ENCODE measurements at regions not wholly inside any gene's neighbourhood (a gene's known extent, or its start where the extent isn't known, plus 50 kb on each side); places are given as distances from the start of the nearest gene placed in this dataset.

DNA sequence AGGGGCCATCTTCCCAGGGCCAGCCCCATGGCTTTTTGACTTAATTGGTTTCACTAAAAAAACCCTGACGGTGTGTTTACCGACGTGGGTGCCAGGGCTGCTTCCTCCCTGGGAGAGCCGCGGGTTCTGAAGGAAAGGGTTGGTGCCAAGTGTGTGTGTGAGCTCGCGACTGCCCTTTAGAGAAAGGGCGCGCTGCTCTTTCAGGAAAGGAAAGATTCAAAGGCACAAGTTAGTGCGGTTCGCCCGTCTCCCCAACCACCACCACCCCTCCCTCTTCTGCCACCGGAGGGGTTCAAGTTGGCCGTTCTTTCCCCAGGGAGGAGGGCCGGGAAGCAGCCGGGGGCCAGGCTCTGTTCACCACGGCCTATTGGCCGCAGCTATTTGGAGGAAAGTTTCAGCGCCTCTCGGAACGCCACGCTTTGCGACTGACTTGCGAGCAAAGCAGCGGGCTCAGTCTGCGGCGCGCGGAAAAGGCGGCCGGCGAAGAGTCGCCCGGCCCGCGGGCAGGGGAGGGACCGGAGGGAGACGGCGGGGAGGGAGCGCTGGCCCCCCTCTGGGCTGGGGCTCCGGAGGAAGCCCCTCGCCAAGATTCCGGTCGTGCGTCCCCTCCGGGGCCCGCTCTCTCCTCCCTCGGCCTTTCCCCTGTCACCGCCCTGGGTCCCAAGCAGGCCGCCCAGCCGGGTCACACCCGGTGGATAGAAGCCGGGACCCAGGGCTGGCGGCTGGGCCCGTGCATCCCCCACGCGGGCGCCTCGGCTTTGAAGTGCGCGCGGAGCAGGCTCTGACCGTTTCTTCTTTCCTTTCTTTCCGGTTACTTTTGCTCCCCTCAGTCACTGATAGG is 165.9 kb upstream of the PPP1R3A start:
- Histone ChIP-seq H3K79me2 (no peaks in the 10 kb centered on the region), H3K4me1 (no peaks in the 10 kb centered on the region), H3K4me3 (ENCODE audit: low read depth, low read length) (peak overlapping the region; percentile 59), H3K9me3 (ENCODE audit: control insufficient read depth, low read length) (no peaks in the 10 kb centered on the region), H3K4me2 (ENCODE audit: low read length) (peak overlapping the region; percentile 85), H2AFZ (peak overlapping the region; percentile 41), H3K27ac (no peak overlapping the region), H3K9ac (no peak overlapping the region), H3K36me3 (ENCODE audit: control insufficient read depth, insufficient read depth, low read length) (no peaks in the 10 kb centered on the region), H3K27me3 (ENCODE audit: control insufficient read depth, insufficient read depth, low read length) (peaks cover 22% of the 10 kb centered on the region)
- TF ChIP-seq, protein P1, sequence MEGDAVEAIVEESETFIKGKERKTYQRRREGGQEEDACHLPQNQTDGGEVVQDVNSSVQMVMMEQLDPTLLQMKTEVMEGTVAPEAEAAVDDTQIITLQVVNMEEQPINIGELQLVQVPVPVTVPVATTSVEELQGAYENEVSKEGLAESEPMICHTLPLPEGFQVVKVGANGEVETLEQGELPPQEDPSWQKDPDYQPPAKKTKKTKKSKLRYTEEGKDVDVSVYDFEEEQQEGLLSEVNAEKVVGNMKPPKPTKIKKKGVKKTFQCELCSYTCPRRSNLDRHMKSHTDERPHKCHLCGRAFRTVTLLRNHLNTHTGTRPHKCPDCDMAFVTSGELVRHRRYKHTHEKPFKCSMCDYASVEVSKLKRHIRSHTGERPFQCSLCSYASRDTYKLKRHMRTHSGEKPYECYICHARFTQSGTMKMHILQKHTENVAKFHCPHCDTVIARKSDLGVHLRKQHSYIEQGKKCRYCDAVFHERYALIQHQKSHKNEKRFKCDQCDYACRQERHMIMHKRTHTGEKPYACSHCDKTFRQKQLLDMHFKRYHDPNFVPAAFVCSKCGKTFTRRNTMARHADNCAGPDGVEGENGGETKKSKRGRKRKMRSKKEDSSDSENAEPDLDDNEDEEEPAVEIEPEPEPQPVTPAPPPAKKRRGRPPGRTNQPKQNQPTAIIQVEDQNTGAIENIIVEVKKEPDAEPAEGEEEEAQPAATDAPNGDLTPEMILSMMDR (IDR thresholded peaks at IDR 0.05): no peak

DNA sequence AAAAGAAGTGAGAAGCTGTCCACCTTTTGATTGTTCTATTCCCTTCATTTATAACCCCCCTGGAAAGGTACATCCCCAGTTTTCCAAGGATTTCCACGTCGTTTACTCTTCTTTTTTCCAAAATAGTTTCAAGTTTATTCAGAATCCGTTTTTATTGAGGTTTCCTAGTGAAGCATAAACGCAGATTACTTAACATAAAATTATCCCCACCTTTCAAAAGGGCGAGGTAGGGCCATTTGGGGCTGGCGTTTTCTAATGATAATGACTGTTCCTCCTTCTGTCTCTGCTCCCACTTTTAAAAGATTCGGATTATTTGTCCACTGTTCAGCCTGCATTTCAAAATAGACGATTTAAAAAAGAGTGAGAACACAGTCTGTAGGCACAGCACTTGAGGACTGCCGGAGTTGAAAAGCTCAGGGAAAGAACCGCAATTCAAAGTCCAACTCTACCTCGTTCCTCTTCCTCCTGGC is 165.2 kb upstream of the PPP1R3A start:
- H3K27ac ChIP-seq: no peak overlapping the region
- H3K79me2 ChIP-seq: no peaks in the 10 kb centered on the region
- H3K27me3 ChIP-seq (ENCODE audit: control insufficient read depth, insufficient read depth, low read length): peaks cover 22% of the 10 kb centered on the region
- no peaks in the 10 kb centered on the region for H3K36me3 ChIP-seq (ENCODE audit: control insufficient read depth, insufficient read depth, low read length)
- no peaks in the 10 kb centered on the region for H3K4me1 ChIP-seq
- H3K4me3 ChIP-seq (ENCODE audit: low read depth, low read length): peak overlapping the region; percentile 59
- peak overlapping the region; percentile 41 for H2AFZ ChIP-seq
- no peak overlapping the region for H3K9ac ChIP-seq
- TF ChIP-seq, protein P1 (IDR thresholded peaks at IDR 0.05): no peak
- no peaks in the 10 kb centered on the region for H3K9me3 ChIP-seq (ENCODE audit: control insufficient read depth, low read length)
- peak overlapping the region; percentile 85 for H3K4me2 ChIP-seq (ENCODE audit: low read length)

DNA sequence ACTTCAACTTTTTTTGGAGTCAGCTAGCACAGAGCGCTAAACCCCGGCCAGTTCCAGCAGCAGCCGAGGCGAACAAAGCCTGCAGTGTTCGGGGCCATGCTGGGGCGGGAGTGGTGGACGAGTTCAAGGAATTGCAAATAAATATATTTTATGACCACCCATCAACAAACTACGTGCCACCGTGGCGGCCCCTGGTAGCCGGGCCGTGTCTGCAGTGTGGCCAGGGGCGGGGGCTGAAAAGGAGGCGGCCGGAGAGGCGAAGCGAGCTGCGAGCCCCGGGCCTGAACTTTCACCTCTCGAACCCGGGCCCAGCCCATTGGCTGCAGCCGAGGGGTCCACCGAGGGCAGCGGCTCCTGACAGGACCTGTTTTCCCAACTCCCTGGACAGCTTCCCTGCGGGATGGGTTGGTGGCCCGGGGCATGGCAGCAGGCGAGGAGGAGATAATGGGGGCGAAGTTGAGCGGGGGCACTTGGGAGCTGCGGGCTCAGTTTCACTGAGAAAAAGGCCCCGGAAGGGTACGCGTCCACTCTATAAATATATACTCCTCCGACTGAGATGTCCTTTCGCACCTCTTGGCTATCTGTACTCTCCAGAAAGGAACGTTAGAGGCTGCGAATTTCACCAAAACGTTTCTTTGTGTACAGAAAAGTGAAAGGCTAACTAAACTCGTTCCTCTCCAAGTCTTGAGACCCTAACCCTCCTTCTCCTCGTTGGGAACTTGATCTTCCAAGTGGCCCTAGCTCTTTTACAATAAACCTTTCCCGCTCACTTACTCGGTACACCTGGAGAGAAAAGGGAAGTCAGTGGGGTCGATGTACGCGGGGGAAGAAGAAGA is 164.6 kb upstream of the PPP1R3A start:
- Histone ChIP-seq H3K4me1 (no peaks in the 10 kb centered on the region), H3K79me2 (no peaks in the 10 kb centered on the region), H3K36me3 (ENCODE audit: control insufficient read depth, insufficient read depth, low read length) (no peaks in the 10 kb centered on the region), H2AFZ (peak overlapping the region; percentile 21), H3K4me2 (ENCODE audit: low read length) (no peak overlapping the region), H3K27ac (no peak overlapping the region), H3K4me3 (ENCODE audit: low read depth, low read length) (no peak overlapping the region), H3K9ac (no peak overlapping the region), H3K27me3 (ENCODE audit: control insufficient read depth, insufficient read depth, low read length) (peaks cover 21% of the 10 kb centered on the region), H3K9me3 (ENCODE audit: control insufficient read depth, low read length) (no peaks in the 10 kb centered on the region)
- TF ChIP-seq, protein P1 (IDR thresholded peaks at IDR 0.05): no peak

DNA sequence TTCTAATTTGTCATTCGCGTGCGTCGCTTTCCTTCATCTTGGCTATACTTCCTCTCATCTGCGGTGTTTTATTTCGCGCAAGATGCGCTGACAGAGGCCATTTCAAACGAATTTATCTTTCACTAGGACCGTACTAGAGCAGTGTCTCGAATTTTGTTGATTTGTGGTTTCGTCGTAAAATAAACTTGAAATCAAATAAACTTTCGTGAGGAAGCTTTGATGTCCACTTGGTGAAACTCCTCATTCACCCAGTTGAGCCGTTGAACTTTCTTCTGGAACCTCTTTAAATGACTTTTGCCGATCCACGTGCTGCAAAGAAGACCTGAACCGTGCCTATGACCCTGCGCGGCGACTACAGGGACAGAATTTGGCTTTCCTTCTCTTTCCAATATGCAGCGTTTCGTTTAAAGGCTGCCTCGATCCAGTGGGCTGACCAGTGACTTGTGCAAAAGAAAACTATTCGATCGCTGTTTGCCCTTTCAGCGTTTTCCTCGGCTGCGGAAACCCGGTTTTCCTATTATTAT is 163.9 kb upstream of the PPP1R3A start:
- Histone ChIP-seq H3K27me3 (ENCODE audit: control insufficient read depth, insufficient read depth, low read length) (peaks cover 17% of the 10 kb centered on the region), H3K9me3 (ENCODE audit: control insufficient read depth, low read length) (no peaks in the 10 kb centered on the region), H3K36me3 (ENCODE audit: control insufficient read depth, insufficient read depth, low read length) (no peaks in the 10 kb centered on the region), H3K4me1 (no peaks in the 10 kb centered on the region), H2AFZ (peak overlapping the region; percentile 21), H3K4me2 (ENCODE audit: low read length) (no peak overlapping the region), H3K79me2 (no peaks in the 10 kb centered on the region), H3K9ac (no peak overlapping the region), H3K4me3 (ENCODE audit: low read depth, low read length) (no peak overlapping the region), H3K27ac (no peak overlapping the region)
- TF ChIP-seq, protein P1 (IDR thresholded peaks at IDR 0.05): no peak

Data from parathyroid adenoma (tissue), 2 donors.